ENCODE measurements at regions not wholly inside any gene's neighbourhood (a gene's known extent, or its start where the extent isn't known, plus 50 kb on each side); places are given as distances from the start of the nearest gene placed in this dataset.
A peak's percentile ranks its signal among the peaks of the same experiment; 100 is the strongest.

GRCh38 chr7:41035794-41036193, 667.1 kb downstream of the INHBA start:
- ChIA-PET CTCF (interaction anchor here (0.6 kb wide), 2 partner anchors 208 to 860 kb away, joined by 4 read pairs; no protein-coding TSS in a partner anchor), POLR2A (ENCODE audit: low non-redundant PET) (no interaction called here)
- no peak for DNase-seq (ENCODE audit: low spot score)
- no peak for TF ChIP-seq CTCF (conservative IDR thresholded peaks at IDR 0.05; ENCODE audit: low read depth)
- no peak overlapping the region for H3K27ac ChIP-seq

- no peak for DNase-seq (ENCODE audit: low spot score)
- ChIA-PET CTCF (no interaction called here), POLR2A (ENCODE audit: low non-redundant PET) (no interaction called here)
- no peak for TF ChIP-seq CTCF (conservative IDR thresholded peaks at IDR 0.05; ENCODE audit: low read depth)
- H3K27ac ChIP-seq, result no peak overlapping the region
Measured at GRCh38 chr7:41033500-41033899, 669.4 kb downstream of the INHBA start.

GRCh38 chr7:41030673-41031072, 672.2 kb downstream of the INHBA start:
- TF ChIP-seq CTCF (conservative IDR thresholded peaks at IDR 0.05; ENCODE audit: low read depth), result no peak
- DNase-seq (ENCODE audit: low spot score), result no peak
- ChIA-PET CTCF (no interaction called here), POLR2A (ENCODE audit: low non-redundant PET) (no interaction called here)
- H3K27ac ChIP-seq, result no peak overlapping the region

- H3K27ac ChIP-seq, result peak overlapping the region; percentile 66
- ChIA-PET POLR2A (ENCODE audit: low non-redundant PET) (no interaction called here), CTCF (interaction anchor here (0.5 kb wide), 1 partner anchor 16 kb away, joined by 3 read pairs; no protein-coding TSS in a partner anchor)
- TF ChIP-seq CTCF (conservative IDR thresholded peaks at IDR 0.05; ENCODE audit: low read depth), result no peak
- peak; percentile 89 for DNase-seq (ENCODE audit: low spot score)
Measured at GRCh38 chr7:41029072-41029499, 673.8 kb downstream of the INHBA start.

GRCh38 chr7:41028580-41028979, 674.3 kb downstream of the INHBA start:
- no peak for TF ChIP-seq CTCF (conservative IDR thresholded peaks at IDR 0.05; ENCODE audit: low read depth)
- ChIA-PET POLR2A (ENCODE audit: low non-redundant PET) (no interaction called here), CTCF (no interaction called here)
- H3K27ac ChIP-seq, result peak overlapping the region; percentile 66
- no peak for DNase-seq (ENCODE audit: low spot score)

- POLR2A ChIA-PET (ENCODE audit: low non-redundant PET), result no interaction called here
- no peak overlapping the region for H3K27ac ChIP-seq
- CTCF ChIA-PET, result no interaction called here
- DNase-seq (ENCODE audit: low spot score), result peak; percentile 39
- TF ChIP-seq CTCF (conservative IDR thresholded peaks at IDR 0.05; ENCODE audit: low read depth), result no peak
Measured at GRCh38 chr7:41027428-41028115, 675.3 kb downstream of the INHBA start.
